ENCODE measurements at regions not wholly inside any gene's neighbourhood (a gene's known extent, or its start where the extent isn't known, plus 50 kb on each side); places are given as distances from the start of the nearest gene placed in this dataset.

DNA sequence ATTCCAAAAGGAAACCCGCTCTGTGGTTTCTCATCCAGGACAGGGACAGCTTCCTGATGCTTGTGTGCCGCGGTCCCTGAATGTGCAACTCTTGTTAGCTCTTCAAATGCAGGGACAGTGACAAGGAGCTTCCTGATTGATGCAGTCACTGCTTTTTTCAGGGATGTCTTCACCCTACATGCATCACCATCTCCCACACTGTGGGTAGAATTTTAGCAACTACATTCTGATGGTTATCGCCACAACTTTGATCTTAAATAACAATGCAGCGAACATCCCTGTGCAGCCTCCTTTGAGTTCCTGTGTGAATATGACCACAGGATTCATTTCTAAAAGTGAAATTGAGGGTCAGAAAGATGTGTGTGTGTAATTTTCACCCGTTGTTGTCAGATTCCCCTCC lies 115.0 kb downstream of the GGTLC2 start:
- intact Hi-C loops (cut with DNase I): no loop called here
- 62 to 70% (median 67%) methylated on average over 6 of the region's 6 CpGs for WGBS, 4 donors
- H3K4me3 ChIP-seq: no peak overlapping the region

DNA sequence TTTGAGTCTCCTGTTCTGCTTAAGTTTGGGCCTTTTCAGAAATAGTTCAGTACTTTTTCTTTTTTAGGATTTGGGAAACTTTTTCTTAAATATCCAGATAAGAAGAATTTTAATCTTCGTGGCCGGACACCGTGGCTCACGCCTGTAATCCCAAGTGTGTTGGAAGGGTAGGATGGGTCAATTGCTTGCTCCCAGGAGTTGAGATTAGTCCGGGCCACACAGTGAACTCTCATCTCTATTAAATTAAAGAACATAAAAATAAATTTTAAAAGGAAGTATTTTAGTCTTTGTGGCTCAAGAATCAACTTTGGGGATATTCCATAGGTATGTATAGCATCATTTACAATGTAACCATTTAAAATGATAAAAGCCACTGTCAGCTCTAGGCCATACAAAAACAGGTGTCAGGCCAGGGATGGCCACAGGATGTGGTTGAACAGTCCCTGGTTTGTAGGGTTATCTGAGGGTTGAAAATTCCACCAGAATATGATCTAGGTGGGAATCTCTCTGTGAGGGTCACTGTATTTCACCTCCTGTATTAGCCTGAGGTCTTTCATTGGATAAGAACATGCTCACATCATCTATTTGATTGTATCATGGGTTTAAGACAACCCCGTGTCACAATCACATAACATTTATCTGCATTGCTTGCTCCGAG lies 115.6 kb downstream of the GGTLC2 start:
- WGBS, 4 donors: 87 to 91% (median 88%) methylated on average over 7 of the region's 7 CpGs
- Histone ChIP-seq H3K9me3 (replicated peaks in 1 of 3) (no peaks in the 10 kb centered on the region), H3K4me3 (no peak overlapping the region), H3K4me1 (replicated peaks in 1 of 2) (no peaks in the 10 kb centered on the region), H3K36me3 (replicated peaks in 1 of 2) (no peaks in the 10 kb centered on the region), H3K27ac (no peak overlapping the region), H3K27me3 (no peaks in the 10 kb centered on the region)
- no peak for DNase-seq
- intact Hi-C loops (cut with DNase I): no loop called here
- TF ChIP-seq, protein P1, sequence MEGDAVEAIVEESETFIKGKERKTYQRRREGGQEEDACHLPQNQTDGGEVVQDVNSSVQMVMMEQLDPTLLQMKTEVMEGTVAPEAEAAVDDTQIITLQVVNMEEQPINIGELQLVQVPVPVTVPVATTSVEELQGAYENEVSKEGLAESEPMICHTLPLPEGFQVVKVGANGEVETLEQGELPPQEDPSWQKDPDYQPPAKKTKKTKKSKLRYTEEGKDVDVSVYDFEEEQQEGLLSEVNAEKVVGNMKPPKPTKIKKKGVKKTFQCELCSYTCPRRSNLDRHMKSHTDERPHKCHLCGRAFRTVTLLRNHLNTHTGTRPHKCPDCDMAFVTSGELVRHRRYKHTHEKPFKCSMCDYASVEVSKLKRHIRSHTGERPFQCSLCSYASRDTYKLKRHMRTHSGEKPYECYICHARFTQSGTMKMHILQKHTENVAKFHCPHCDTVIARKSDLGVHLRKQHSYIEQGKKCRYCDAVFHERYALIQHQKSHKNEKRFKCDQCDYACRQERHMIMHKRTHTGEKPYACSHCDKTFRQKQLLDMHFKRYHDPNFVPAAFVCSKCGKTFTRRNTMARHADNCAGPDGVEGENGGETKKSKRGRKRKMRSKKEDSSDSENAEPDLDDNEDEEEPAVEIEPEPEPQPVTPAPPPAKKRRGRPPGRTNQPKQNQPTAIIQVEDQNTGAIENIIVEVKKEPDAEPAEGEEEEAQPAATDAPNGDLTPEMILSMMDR (IDR thresholded peaks at IDR 0.05): no peak
- TF ChIP-seq POLR2A (IDR thresholded peaks at IDR 0.05): no peak

More for the DNA sequence above, 115.0 kb downstream of the GGTLC2 start:
- Histone ChIP-seq H3K27ac (no peak overlapping the region), H3K4me1 (replicated peaks in 1 of 2) (no peaks in the 10 kb centered on the region), H3K27me3 (no peaks in the 10 kb centered on the region), H3K9me3 (replicated peaks in 1 of 3) (no peaks in the 10 kb centered on the region), H3K36me3 (replicated peaks in 1 of 2) (no peaks in the 10 kb centered on the region)
- no peak for DNase-seq
- TF ChIP-seq, protein P1 (IDR thresholded peaks at IDR 0.05): no peak
- TF ChIP-seq POLR2A (IDR thresholded peaks at IDR 0.05): no peak

DNA sequence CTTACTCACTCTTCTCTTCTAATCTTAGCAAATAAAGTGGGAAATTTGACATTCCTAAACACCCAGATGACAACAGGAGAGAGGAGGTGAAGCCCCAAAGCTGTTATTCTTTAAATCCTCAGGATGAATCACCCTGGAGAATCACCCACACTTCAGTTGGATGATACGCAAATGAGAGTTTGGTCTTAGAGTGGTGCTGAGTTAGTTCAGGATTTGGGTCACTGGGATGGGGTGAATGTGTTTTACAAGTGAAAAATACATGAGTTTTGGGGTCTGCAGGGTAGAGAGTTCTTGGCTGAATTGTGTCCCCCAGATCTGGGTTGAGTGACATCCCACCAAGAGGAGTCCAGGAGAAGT lies 117.2 kb downstream of the GGTLC2 start:
- Histone ChIP-seq H3K36me3 (replicated peaks in 1 of 2) (no peaks in the 10 kb centered on the region), H3K27me3 (no peaks in the 10 kb centered on the region), H3K9me3 (replicated peaks in 1 of 3) (no peaks in the 10 kb centered on the region), H3K4me1 (replicated peaks in 1 of 2) (no peaks in the 10 kb centered on the region), H3K27ac (no peak overlapping the region), H3K4me3 (no peak overlapping the region)
- no peak for DNase-seq
- 96 to 100% (median 100%) methylated on average over 1 of the region's 1 CpG for WGBS, 4 donors
- TF ChIP-seq, protein P1 (IDR thresholded peaks at IDR 0.05): no peak
- no peak for TF ChIP-seq POLR2A (IDR thresholded peaks at IDR 0.05)
- intact Hi-C loops (cut with DNase I): no loop called here

DNA sequence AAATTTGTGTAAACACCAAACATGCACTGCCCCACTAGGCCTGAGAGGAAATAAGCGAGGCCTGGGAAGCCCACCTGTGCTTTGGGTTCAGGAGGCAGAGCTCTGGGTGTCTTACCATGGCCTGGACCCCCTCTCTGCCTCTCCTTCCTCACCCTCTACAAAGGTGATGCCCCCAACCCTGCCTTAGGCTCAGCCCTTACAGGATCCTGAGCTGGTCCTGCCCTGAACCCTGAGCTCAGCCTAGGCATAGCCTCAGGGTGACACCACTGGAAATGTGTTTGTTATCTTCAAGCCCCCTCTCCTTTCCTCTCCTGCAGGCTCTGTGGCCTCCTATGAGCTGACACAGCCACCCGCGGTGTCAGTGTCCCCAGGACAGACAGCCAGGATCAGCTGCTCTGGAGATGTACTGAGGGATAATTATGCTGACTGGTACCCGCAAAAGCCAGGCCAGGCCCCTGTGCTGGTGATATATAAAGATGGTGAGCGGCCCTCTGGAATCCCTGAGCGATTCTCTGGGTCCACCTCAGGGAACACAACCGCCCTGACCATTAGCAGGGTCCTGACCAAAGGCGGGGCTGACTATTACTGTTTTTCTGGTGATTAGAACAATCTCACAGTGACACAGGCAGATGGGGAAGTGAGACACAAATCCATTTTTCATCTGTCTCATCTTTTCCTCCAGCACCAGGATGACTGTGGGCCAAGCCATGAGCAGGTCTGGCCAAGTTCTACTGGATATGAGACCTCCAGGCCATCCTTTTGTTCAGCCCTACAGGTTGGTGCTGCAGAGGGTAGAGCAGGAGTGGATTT lies 117.8 kb downstream of the GGTLC2 start:
- Histone ChIP-seq H3K36me3 (replicated peaks in 1 of 2) (no peaks in the 10 kb centered on the region), H3K27ac (no peak overlapping the region), H3K9me3 (replicated peaks in 1 of 3) (no peaks in the 10 kb centered on the region), H3K4me1 (replicated peaks in 1 of 2) (no peaks in the 10 kb centered on the region), H3K27me3 (no peaks in the 10 kb centered on the region), H3K4me3 (no peak overlapping the region)
- 75 to 90% (median 88%) methylated on average over 6 to 8 of the region's 8 CpGs for WGBS, 4 donors
- no peak for DNase-seq
- no peak for TF ChIP-seq POLR2A (IDR thresholded peaks at IDR 0.05)
- TF ChIP-seq, protein P1 (IDR thresholded peaks at IDR 0.05): no peak
- intact Hi-C loops (cut with DNase I): no loop called here

Data from adrenal gland (tissue), 9 donors.